HG03520 (cell line): ENCODE measurements at regions not wholly inside any gene's neighbourhood (a gene's known extent, or its start where the extent isn't known, plus 50 kb on each side); places are given as distances from the start of the nearest gene placed in this dataset.
"Not testable (repeated sequence)": the region's sequence is repeated elsewhere in the genome, so short reads cannot be mapped to it uniquely, and the experiment has no call there.

Experiments used
- ATAC-seq: cut with Tn5 transposase; IDR thresholded peaks from one replicate; pipeline ENCODE4 v1.9.1; 2021; ENCODE audit warnings: mild to moderate bottlenecking, moderate library complexity; ENCODE audit not compliant: unreplicated experiment

- no peak for ATAC-seq
Measured at GRCh38 chr3:35194666-35195065, 444.7 kb upstream of the ARPP21 start.

DNA sequence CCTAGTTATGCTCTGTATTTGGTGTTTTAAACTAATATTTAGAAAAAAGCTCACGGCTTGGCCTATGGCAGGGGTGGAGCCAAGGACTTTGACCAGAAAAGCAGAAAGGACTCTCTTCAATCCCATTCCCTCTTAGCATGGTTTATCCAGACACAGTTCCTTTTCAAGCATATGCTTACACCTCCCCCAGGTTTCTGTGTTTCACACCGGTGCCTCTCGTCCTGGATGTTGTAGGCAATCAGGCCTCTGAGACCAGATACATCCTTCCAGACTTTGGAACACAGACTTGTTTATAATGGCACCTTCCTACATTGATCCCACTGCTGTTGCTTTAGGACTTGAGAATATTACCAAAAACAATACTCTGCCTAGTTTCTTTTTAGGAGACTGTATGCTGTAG is 440.5 kb upstream of the ARPP21 start:
- ATAC-seq = no peak

GRCh38 chr3:35200056-35200455 is 439.3 kb upstream of the ARPP21 start:
- ATAC-seq = no peak

- ATAC-seq = no peak
Measured at GRCh38 chr3:35201211-35201610, 438.1 kb upstream of the ARPP21 start.

GRCh38 chr3:35215525-35216500 is 423.5 kb upstream of the ARPP21 start:
- ATAC-seq = no peak

DNA sequence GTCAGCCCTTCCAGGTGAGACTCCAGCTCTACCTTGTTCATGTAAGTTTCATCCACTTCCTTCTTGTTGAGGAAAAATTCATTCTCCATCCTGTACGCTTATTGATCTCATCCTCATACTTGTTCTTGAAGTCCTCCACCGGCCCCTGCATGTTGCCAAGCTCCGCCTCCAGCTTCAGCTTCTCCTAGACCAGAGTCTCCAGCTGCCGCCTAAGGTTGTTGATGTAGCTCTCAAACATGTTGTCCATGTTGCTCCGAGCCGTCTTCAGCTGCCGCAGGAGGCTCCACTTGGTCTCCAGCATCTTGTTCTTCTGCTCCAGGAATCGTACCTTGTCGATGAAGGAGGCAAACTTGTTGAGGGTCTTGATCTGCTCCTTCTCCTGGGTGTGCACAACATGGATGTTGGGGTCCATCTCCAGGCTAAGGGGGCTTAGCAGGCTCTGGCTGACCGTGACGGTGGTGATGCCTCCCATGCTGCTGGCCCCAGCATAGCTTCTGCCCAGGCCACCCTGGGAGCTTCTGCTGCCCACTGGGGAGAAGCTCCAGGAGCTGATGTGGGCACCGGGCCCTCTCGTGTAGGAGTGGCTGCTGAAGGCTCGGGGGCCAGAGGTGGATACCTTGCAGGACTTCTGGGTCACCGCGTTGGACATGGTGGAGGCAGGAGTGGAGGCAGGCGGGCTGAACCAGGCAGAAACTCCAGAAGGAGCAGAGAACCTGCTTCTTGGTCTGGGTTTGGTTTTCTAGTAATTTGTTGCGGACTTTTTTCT is 422.6 kb upstream of the ARPP21 start:
- ATAC-seq = no peak

DNA sequence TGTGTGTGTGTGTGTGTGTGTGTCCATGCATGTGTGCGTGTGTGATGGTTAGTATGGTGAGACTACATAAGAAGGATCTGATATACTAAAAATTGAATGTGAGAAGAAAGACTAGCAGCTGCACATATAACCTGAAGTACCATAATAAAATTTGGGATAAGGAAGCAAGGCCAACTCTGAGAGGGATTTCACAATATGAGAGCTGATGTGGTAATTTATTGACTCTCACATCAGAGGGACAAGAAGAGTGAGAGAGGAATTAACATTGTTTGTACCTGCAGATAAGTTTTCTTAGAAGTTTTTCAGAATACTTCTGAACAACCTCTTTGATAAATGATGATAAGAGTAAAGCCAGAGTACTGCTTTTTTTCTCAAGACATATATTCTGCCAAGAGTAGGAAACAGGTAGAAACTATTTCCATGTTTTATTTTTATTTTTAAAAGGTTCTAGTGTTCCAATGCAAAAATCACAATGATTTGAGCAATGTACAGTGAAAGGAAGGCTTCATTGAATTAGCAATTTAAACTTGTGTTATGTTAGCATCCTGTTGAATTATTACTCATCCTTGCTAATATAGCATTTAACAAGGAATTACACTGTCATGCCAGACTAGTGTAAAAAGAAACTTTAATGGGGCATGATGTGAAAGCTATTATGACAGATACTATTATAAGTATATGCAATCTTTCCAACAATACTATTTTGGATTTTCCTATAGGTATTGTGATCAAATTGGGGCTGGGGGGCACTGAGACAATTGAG is 415.5 kb upstream of the ARPP21 start:
- ATAC-seq = no peak

GRCh38 chr3:35224565-35225295 is 414.6 kb upstream of the ARPP21 start:
- ATAC-seq = no peak

GRCh38 chr3:35241236-35241635 is 398.1 kb upstream of the ARPP21 start:
- no peak for ATAC-seq

GRCh38 chr3:35254917-35255316 is 384.4 kb upstream of the ARPP21 start:
- no peak for ATAC-seq

DNA sequence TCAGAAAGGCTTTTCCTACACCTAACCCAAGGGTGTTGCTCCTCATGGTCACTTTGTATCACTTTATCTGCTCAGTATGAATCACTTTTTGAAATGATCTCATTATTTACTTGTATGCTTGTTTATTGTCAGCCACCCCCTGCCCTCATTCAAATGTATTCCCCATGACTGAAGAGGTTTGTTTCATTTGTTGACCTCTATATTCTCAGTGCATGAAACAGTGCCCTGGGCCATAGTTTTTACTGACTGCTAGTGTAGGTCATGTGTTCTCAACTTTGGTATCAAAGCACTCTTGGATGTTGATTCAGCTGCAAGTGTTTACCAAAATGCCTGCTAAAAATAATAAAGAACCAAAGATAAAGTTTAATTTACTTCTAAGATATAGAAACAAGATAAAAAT is 381.7 kb upstream of the ARPP21 start:
- no peak for ATAC-seq

DNA sequence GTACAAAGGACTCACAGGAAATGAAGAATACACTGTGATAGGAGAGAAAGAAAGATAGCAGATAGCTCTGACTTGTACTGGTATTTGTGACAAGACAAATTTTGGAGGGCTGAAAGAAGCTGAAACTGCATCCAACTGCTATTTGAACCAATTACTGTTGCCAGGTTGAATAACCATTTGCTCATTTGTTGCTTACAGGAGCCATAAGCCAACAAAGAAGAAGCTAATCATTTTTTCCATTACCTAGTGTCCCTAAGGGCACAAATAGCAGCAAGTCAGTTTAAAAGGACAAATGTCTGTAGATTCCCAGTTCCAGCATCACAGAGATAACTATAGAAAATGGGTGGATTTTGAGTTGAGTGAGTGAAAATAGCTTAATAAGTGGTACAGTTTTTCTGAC is 376.9 kb upstream of the ARPP21 start:
- ATAC-seq = no peak

GRCh38 chr3:35263477-35263876 is 375.8 kb upstream of the ARPP21 start:
- ATAC-seq = no peak

GRCh38 chr3:35266065-35266464 is 373.3 kb upstream of the ARPP21 start:
- ATAC-seq = not testable (repeated sequence)

- ATAC-seq = no peak
Measured at GRCh38 chr3:35275768-35276167, 363.6 kb upstream of the ARPP21 start.

DNA sequence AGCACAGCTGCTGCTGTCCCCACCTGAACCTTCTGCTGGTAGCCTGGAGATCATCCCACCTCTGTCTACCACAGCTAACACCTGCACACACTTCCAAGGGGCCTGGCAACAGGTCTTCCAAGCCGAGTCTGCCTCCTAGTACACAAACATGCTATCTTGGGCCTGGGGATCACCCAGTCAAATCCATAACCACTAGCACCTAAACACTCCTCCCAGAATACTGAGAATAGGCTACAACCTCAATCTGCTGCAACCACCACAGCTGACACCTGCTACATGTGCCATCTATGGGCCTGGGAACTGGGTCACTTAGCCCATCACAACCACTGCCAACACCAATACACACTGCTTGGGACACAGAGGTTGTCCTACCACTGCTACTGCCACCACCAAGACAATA is 362.8 kb upstream of the ARPP21 start:
- ATAC-seq = no peak

DNA sequence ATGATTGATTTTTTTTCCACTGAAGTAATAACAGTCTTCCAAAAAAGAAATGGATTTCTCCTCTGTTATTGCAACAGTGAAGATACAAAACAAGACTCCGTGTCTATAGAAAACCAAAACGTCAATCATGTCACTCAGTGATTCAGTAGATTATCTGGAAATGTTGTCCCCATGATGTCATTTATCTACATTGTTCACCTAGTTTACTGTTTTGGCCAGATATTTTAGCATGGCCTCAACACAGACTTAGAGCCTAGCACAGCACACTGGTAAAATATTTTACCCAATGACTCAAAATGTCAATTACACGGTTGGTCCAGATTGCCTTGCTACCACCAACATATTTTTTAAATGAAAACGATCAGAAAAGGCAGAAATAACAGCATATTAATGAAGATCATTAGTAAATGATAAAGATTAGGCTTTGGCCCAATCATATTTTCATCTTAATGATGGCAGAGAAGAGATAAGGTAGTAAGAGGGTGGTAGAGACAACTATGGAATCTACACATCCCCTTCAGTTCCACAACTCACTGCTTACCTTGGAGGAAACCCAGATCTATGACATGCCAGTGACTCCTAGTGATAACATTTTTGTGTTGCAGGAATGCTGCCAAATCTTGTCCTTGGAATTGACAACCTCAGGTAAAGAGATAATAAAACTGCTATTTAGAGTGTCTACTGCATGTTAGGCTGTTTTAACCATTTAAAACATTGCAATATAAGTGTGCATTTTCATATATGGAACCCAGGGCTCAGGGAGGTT is 347.7 kb upstream of the ARPP21 start:
- no peak for ATAC-seq

DNA sequence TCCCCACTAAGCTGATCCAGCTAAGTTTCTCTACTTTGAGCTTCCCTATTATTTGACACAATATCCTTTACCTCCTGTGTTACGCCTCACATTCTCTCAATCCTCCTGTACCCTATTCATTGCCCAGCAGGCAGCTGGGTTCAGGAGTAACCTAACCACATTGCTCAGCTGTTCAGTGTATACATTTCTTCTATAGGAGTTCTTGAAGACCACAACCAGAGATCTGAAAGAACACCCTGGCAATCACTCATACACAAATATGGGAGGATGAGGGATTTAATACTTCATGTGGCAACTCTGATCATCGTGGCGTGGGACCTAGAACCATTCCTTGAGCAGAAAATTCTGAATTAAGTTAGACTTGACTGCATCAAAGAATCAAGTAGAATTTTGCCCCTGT is 346.8 kb upstream of the ARPP21 start:
- no peak for ATAC-seq

- no peak for ATAC-seq
Measured at GRCh38 chr3:35295906-35296305, 343.4 kb upstream of the ARPP21 start.

- no peak for ATAC-seq
Measured at GRCh38 chr3:35296533-35296932, 342.8 kb upstream of the ARPP21 start.
